PFSK-1 (cell line): ENCODE measurements at regions not wholly inside any gene's neighbourhood (a gene's known extent, or its start where the extent isn't known, plus 50 kb on each side); places are given as distances from the start of the nearest gene placed in this dataset.

Experiments used
- FOXP2 ChIP-seq: optimal IDR thresholded peaks from 2 replicates; pipeline ENCODE3; 2011; ENCODE audit warnings: borderline replicate concordance, control low read depth, inconsistent platforms; ENCODE audit not compliant: insufficient read depth; ENCODE audit errors: extremely low read length, extremely low read depth
- POLR2AphosphoS5 ChIP-seq: IDR thresholded peaks from 2 replicates; pipeline ENCODE4 v1.6.1; 2012; ENCODE audit warnings: low read depth, mild to moderate bottlenecking, control low read depth, low read length, moderate library complexity
- SIN3A ChIP-seq: IDR thresholded peaks from 2 replicates; pipeline ENCODE4 v1.6.1; 2012; ENCODE audit warnings: mild to moderate bottlenecking, low read length, moderate library complexity, borderline replicate concordance; ENCODE audit not compliant: insufficient read depth
- TAF1 ChIP-seq: IDR thresholded peaks from 2 replicates; pipeline ENCODE4 v1.6.1; 2012; ENCODE audit warnings: low read length, control low read depth, borderline replicate concordance; ENCODE audit not compliant: insufficient read depth
- TF ChIP-seq, protein P1 (sequence below), 2 experiments: IDR thresholded peaks; 2 replicates each; pipeline versions ENCODE4 v1.6.1 to v1.8.0; 2011 to 2012; ENCODE audit warnings: low read depth in 2 of 2, low read length in 2 of 2, control low read depth in 1 of 2, inconsistent platforms in 1 of 2, mild to moderate bottlenecking in 1 of 2, moderate library complexity in 1 of 2; ENCODE audit not compliant: insufficient read depth in 1 of 2

DNA sequence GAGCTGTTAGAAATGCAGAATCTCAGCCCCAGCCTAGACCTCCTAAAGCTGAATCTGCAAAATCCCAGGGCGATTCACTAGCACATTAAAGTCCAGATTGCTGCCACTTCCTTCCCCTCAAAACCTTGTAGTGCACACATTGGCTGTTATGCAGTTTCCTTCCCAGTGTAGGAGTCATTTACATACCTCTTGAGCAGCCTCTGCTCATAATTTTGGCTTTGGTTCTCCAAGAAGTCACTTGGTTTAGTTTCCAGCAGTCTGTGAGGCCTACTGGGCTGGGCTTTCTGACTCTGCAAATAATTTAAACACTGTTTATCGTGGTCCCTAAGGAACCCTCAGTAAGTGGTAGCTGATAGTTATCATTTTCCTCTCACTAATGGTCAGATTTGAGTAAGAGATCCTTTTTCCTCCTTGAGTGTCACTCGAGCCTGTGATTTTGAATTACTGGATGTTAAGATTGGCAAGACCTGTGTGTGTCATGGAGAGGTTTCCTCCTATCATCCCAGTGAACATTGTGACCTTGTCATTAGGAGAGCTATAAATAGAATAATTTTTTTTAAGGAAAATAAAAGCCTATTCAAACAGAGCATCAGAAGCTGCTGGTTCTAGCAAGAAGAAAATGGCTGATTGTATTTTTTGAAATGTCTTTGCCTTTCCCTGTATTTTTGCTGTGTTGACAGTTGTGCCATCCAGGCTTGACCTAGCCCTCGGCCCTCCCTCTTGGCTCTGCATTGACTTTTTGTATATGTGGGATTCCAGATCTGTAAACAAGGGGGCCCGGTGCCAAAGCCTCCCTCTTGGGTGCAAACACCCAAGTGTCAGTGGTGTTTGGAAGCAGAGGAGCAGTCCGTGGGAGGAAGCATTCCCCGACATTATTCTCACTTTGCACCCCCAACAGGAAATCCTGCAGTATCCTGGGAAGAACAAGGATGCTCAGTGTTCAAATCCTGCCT, 134.8 kb upstream of the ANKRD28 start:
- TF ChIP-seq FOXP2 (no peak), SIN3A (no peak), TAF1 (no peak), POLR2AphosphoS5 (no peak)
- TF ChIP-seq, protein P1, sequence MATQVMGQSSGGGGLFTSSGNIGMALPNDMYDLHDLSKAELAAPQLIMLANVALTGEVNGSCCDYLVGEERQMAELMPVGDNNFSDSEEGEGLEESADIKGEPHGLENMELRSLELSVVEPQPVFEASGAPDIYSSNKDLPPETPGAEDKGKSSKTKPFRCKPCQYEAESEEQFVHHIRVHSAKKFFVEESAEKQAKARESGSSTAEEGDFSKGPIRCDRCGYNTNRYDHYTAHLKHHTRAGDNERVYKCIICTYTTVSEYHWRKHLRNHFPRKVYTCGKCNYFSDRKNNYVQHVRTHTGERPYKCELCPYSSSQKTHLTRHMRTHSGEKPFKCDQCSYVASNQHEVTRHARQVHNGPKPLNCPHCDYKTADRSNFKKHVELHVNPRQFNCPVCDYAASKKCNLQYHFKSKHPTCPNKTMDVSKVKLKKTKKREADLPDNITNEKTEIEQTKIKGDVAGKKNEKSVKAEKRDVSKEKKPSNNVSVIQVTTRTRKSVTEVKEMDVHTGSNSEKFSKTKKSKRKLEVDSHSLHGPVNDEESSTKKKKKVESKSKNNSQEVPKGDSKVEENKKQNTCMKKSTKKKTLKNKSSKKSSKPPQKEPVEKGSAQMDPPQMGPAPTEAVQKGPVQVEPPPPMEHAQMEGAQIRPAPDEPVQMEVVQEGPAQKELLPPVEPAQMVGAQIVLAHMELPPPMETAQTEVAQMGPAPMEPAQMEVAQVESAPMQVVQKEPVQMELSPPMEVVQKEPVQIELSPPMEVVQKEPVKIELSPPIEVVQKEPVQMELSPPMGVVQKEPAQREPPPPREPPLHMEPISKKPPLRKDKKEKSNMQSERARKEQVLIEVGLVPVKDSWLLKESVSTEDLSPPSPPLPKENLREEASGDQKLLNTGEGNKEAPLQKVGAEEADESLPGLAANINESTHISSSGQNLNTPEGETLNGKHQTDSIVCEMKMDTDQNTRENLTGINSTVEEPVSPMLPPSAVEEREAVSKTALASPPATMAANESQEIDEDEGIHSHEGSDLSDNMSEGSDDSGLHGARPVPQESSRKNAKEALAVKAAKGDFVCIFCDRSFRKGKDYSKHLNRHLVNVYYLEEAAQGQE (IDR thresholded peaks at IDR 0.05; ENCODE audit: insufficient read depth in 1 of 2, low read depth in 2 of 2, low read length in 2 of 2) = no peak

DNA sequence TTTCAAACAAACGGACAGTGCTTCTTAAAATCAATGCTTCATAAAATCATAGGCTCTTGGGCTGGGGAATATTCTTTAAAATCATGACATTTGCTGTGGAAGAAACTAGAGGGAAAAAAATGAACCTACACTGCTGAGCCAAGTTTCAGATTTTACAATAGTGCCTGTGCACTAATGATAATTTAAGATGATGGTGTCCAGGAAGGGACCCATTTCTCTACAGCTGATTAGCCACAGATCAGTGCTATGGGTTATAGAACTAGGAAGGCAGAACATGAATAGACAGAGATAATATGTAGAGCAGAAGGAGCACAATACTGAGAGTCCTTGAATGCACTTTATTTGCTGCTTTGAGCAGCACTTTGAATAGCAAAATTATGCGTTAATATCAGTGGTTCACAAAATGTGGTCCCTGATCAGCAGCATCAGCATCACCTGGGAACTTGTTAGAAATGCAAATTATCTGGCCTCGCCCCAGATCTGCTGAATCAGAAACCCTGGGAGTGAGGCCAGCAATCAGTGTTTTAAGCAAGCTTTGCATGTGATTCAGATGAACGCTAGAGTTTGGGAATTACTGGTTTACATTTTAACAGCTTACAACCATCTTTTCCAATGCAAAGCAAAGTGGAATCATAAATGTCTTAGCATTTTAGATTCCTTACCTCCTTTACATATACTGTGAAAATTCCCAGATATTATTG, 135.8 kb upstream of the ANKRD28 start:
- no peak for TF ChIP-seq SIN3A
- TF ChIP-seq, protein P1 (IDR thresholded peaks at IDR 0.05; ENCODE audit: insufficient read depth in 1 of 2, low read depth in 2 of 2, low read length in 2 of 2) = no peak
- no peak for TF ChIP-seq TAF1
- TF ChIP-seq POLR2AphosphoS5 = no peak

DNA sequence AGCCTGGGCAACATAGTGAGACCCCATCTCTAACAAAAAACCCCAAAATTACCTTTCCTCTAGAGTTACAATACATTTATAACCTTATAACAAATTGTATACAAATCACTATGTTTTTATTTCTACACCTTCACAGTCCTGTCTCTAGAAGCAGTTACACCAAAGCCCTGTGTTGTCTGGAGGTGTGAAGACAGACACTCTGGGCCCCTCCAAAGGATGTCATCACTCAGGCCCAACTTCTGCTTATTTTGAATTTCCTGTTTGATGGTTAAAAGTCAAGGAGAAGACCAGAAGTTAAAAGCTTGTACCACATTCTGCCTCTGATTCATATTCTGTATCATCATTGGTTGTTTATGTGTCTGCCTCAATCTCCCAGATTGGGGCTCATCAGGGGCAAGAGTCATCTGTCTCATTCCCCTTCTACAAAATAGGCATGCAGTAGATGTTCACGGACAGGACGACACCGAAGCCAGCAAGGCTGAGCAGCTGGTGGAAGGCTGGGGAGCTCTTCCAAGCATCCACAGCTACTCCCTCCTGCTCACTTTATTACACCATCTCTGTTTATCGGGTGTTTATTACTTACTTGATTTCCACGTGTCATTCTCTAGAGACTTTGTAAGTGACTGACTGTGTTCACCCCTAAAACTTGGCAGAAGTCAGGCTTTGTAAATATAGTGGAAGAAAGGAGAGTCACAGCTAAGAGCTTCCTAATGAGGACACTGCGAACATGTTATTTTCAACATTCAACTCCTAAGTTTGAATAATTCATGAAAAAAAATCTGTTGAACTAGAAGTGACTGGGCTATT, 136.8 kb upstream of the ANKRD28 start:
- TF ChIP-seq SIN3A (no peak), FOXP2 (no peak), TAF1 (no peak), POLR2AphosphoS5 (no peak)
- TF ChIP-seq, protein P1 (IDR thresholded peaks at IDR 0.05; ENCODE audit: insufficient read depth in 1 of 2, low read depth in 2 of 2, low read length in 2 of 2) = no peak

DNA sequence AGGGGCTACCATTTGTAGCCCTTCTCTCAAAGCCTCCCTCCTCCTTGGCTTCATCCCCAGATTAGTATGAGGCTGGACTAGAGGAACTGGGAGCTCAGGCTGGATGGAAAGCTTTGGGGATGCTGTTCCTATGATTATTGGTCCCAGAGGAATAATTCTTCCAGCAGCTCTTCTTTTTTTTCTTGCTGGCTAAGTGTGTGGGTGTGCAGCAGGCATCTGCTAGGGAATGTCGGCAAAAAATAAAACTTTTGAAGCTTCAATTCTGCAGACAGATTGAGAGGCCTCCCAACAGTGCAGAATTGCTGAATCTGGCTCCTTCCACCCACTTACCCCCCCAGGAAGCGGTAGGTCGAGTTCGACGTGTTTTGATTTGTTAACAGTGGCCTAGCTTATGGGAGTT, 138.5 kb upstream of the ANKRD28 start:
- TF ChIP-seq TAF1 (no peak), POLR2AphosphoS5 (no peak), FOXP2 (no peak), SIN3A (no peak)
- TF ChIP-seq, protein P1 (IDR thresholded peaks at IDR 0.05; ENCODE audit: insufficient read depth in 1 of 2, low read depth in 2 of 2, low read length in 2 of 2) = no peak
